ENCODE measurements at regions not wholly inside any gene's neighbourhood (a gene's known extent, or its start where the extent isn't known, plus 50 kb on each side); places are given as distances from the start of the nearest gene placed in this dataset.

DNA sequence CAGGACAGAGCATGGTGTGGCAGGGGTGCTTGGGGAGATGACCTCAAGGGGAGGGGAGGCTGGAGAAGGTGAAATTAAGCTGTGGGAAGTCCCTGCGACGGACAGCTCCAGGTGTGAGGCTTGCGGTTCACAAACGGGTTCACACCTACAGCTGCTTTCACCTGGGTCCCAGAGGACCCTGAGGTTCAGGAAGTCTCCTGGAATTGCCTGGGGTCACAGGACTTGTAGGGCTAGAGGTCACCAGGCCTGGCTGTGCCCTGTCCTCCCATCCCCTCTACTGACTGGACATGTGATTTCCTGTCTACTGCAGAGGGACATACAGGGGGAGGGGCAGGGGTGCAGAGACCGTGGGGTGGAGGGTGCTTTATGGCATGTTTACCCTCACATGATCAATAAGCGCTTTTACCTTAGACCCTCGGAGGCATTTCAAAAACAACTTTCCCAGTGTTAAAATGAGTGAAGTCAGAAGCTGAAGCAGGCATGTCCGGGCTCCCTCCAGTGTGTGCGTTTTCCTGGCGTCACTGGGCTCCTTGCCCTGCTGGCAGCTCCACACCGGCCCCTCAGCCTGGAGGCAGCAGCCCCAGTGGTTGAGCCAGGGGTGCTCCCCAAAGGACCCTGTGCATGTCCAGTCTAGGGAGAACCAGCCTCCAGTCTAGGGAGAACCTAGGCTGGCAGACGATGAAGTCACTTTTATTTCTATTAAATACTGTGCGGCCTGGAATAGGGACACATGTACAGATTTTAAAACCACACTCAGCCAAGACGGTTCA, 66.6 kb upstream of the IGFBP3 start:
- DNase-seq, result no peak

DNA sequence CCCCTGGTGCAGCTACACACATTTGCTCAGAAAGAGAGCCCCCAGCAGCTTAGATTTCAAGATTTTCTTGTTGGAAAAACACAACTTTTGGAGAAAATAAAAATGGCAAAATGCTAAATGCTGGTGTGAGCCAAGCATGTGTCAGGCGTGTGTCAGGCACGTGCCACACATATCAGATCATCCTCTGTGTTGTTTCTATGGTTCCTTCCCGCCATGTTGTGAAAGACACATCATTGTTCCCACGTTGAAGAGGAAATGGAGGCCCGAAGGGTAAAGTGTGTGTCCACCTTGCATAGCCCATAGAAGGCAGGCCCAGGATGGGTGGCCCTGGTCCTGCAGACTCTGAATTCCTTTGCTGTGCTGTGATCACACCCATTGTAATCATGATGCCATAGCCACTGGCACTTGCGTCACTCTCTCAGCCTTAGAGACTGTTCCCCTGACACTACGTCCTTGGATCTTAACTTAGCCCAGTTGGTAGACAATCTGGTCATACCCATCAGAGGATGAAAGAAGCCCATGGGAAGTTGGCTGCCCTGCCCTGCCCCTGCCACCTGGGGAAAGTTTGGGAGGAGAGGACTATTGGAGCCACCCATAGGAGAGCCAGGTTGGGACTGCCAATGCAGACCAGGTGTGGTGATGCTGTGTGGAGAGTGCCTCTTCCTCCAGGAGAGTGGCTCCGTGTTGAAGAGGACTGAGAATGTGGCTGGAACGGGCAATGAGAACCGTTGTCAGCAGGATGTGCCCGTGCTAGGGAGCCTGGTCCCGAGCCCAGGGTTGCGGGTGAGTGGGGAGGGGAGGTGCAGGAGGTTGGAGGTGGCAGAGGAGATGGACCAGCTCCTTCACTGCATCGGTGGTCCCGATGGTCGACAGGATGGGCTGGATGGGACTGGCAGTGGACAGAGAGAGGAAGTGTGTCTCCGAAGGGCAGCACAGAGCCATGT, 65.6 kb upstream of the IGFBP3 start:
- DNase-seq, result no peak

DNA sequence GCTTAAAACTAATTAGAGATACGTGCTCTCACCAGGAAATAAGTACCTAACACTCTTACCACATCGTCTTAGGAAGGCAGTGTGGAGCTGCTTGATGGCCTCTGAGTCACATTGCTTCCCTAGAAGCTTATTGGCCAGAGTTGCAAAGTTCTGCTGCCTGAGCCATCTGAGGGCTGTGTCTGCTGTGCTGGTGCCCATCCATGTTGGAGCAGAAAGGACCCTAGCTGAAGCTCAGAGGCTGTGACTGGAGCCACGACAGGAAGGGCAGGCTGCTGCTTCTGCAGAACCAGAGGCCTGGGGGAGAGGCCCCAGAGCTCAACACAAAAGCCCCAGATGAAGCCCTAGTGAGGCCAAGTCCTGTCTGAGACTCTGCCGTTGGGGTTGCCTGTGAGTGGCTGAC, 64.8 kb upstream of the IGFBP3 start:
- no peak for DNase-seq

GRCh38 chr7:45984386-45985295, 63.6 kb upstream of the IGFBP3 start:
- no peak for DNase-seq

DNA sequence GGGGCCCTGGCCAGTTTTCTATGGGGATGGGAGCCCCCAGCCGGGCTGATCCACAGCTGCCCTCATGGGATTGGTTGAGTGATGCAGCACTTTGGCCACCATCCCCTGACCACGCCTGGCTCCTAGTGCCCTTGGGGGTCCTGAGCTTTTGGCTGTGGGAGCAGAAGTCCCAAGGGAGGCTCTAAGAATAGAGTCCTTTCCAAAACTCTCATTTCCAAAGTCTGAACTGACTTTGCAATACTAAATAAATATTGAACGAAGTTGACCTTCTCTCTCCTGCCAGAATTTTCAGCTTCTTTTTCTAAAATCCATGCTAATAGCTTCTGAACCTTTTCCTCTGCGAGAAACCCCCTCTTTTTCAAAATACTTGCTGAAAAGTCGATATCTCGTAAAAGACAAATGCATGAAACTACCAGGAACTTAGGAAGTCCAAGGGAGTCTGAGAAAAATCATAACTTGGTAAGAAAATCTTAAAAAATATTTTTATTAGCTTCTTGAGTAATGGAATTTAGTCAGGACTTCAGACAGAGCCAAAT, 62.7 kb upstream of the IGFBP3 start:
- DNase-seq, result no peak

GRCh38 chr7:45982907-45983719, 62.0 kb upstream of the IGFBP3 start:
- no peak for DNase-seq

DNA sequence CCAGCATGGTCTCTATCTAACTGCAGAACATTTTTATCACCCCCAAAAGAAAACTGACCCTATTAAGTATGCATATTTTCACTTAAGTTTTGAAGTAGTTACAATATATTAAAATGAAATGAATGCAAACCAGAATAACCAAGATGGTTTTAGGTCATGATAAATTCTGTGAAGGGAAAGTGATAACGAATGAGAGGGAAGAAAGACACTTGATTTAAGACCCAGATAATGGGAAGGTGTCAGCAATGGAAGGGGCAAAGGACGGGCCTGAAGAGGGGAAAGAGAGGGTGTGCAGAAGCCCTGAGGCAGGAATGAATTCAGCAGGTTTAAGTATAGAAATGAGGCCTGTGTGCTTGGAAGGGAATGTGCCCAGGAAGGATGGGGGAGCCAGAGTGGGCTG, 61.1 kb upstream of the IGFBP3 start:
- no peak for DNase-seq

DNA sequence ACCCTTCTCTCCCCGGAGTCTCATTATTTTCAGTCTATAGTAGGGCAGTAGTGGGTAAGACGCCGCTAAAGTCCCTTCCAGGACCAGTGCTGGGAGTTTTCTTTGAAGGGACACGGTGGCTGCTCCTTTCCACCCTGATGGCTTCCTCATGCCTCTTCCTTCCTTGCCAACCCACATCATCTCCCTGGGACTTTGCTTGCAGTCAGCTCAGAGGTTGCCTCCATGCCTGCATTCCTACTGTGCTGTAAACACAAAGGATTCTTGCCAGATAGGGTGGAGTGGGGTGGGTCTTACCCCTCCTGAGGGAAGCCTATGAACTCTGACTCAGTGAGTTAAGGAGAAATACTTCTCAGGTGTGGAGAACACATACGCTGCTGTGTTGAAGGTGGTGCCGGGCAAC, 59.9 kb upstream of the IGFBP3 start:
- DNase-seq, result no peak

GRCh38 chr7:45980181-45980905, 59.3 kb upstream of the IGFBP3 start:
- DNase-seq, result no peak

GRCh38 chr7:45979275-45980180, 58.5 kb upstream of the IGFBP3 start:
- no peak for DNase-seq

GRCh38 chr7:45978731-45979211, 57.7 kb upstream of the IGFBP3 start:
- DNase-seq, result no peak

DNA sequence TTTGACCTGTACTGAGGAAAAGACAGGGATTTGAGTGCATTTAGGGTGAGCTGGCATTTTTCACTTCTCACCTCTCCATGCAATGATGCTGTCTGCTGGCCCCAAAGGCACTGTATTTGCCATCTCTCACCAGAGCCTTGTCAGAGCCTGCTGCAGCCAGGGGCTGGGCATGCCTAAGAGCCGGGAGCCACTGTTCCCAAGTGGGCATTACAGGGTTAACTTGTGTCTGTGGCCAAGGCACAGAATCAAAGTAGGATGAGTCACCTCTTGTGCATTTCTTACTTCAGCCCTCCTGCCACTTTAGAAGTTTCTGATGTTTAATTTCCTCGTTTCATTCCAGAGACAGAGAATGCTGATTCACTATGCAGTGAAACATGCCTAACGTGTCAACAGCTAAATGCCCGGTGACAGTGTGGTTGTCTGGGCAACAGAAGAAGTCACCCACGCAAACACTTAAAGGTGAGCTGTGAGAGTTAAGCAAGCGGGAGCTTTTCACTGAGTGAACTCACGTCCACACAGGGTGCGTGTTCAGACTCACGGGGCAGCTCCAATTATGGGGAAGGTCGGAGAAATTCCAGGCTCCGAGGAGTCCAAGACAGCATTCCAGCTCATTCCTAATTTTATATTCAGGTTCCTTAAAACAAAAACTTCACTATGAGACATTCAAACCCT, 57.1 kb upstream of the IGFBP3 start:
- DNase-seq, result peak; percentile 61

DNA sequence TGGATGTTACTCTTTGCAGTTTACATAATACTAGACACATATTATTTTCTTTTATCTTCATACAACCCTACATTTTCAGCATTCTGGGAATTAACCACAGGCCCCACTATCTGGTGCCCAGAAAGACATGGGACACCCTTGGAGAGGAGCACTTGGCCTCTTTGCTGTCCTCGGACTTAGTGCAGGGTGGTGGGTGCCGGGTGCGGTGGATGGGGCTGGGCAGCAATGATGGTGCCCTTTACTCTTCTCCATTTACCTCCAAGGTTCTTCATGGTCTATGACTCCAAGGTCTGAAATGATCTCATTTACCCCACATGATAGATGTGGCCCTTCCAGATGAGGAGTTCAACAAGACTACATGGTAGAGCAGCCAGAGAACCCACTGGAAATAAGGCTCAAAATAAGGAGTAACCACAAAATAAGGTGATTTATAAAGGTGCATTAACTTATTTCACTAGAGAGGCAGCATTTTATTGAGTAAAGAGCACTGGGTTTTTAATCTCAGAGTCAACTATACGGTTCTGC, 56.2 kb upstream of the IGFBP3 start:
- DNase-seq, result no peak

GRCh38 chr7:45976485-45976856, 55.4 kb upstream of the IGFBP3 start:
- no peak for DNase-seq

DNA sequence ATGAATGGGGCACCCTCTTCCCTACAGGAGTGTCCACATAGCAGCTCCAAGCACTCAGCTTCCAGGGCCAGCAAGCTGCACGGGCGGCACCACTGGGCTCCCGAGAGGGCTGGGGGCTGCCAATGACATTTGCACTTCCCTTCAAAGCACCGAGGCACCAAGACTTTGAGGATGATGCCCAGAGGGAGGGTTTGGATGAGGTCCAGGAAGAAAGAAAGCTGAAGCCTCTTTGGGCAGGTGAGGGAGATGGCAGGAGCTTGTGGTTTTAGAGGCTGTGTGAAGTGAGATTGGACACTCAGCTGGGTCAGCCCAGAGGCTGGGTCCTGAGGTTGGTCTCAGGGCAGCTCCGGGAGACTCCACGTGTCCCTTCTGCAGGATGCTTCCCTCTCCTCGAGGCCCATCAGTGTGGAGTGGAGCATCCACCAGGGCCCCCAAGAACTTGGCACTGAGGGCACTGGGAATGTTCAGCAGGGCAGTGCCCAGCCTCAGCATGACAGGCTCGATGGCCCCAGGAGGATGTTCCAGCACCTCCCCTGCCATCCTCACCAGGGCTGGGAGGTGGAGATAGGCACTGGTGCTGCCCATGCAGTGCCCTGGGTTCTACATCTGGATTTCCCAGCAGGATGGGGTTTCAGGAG, 54.9 kb upstream of the IGFBP3 start:
- DNase-seq, result no peak

- no peak for DNase-seq
These were observed 54.3 kb upstream of the IGFBP3 start for GRCh38 chr7:45975367-45975766.

- DNase-seq, result peak; percentile 25
These were observed 53.7 kb upstream of the IGFBP3 start for GRCh38 chr7:45974540-45975360.
